Neuronal stem cell (in vitro differentiated cells): ENCODE measurements at regions not wholly inside any gene's neighbourhood (a gene's known extent, or its start where the extent isn't known, plus 50 kb on each side); places are given as distances from the start of the nearest gene placed in this dataset.

Source experiments
- DNase-seq: peaks from one replicate; pipeline ENCODE4 v3.0.0-alpha.2; 2013; ENCODE audit warnings: low spot score
- H2AFZ ChIP-seq: one replicate; pipeline ENCODE4 v1.6.1; 2013; ENCODE audit warnings: mild to moderate bottlenecking, low read length, inconsistent platforms
- H2AK5ac ChIP-seq: 2 replicates; pipeline ENCODE4 v1.6.1; 2013; ENCODE audit warnings: low read depth, mild to moderate bottlenecking, inconsistent platforms, low read length, moderate library complexity, mixed read lengths
- H2BK120ac ChIP-seq: 2 replicates; pipeline ENCODE4 v1.6.1; 2013; ENCODE audit warnings: low read depth, mild to moderate bottlenecking, inconsistent platforms, low read length, moderate library complexity, mixed read lengths
- H2BK12ac ChIP-seq: one replicate; pipeline ENCODE4 v1.6.1; 2013; ENCODE audit warnings: low read length, inconsistent platforms
- H2BK15ac ChIP-seq: 2 replicates; pipeline ENCODE4 v1.6.1; 2013; ENCODE audit warnings: mild to moderate bottlenecking, low read length, inconsistent platforms, mixed read lengths
- H2BK5ac ChIP-seq: one replicate; pipeline ENCODE4 v1.6.1; 2013; ENCODE audit warnings: inconsistent platforms, mild to moderate bottlenecking, low read length, moderate library complexity
- H3K14ac ChIP-seq: one replicate; pipeline ENCODE4 v1.6.1; 2013; ENCODE audit warnings: low read length, inconsistent platforms
- H3K18ac ChIP-seq: 2 replicates; pipeline ENCODE4 v1.6.1; 2013; ENCODE audit warnings: low read length, inconsistent platforms
- H3K23ac ChIP-seq: 2 replicates; pipeline ENCODE4 v1.6.1; 2013; ENCODE audit warnings: low read depth, mild to moderate bottlenecking, mixed read lengths, low read length, inconsistent platforms; ENCODE audit not compliant: poor library complexity
- H3K27ac ChIP-seq: replicated peaks from 3 replicates; pipeline ENCODE4 v1.5.1; 2013; ENCODE audit warnings: low read length, inconsistent platforms
- H3K27me3 ChIP-seq, 3 experiments: 2 replicates each; pipeline ENCODE4 v1.6.1; 2013; ENCODE audit warnings: low read length in 3 of 3, mild to moderate bottlenecking in 2 of 3, inconsistent platforms in 1 of 3, low read depth in 1 of 3, mixed read lengths in 1 of 3, moderate library complexity in 1 of 3; ENCODE audit not compliant: control insufficient read depth in 3 of 3, insufficient read depth in 3 of 3
- H3K36me3 ChIP-seq, 2 donors: replicated peaks in 1 of 2; 2 replicates each; pipeline ENCODE4 v1.6.1; 2013; ENCODE audit warnings: low read length in 2 of 2; ENCODE audit not compliant: control insufficient read depth in 2 of 2, insufficient read depth in 2 of 2
- H3K4ac ChIP-seq: 2 replicates; pipeline ENCODE4 v1.6.1; 2013; ENCODE audit warnings: inconsistent platforms, mild to moderate bottlenecking, low read length, moderate library complexity
- H3K4me1 ChIP-seq, 2 donors: 1 replicate in 1 of 2; 2 replicates in 1 of 2; pipeline ENCODE4 v1.6.1; 2013; ENCODE audit warnings: low read length in 2 of 2, low read depth in 1 of 2; ENCODE audit not compliant: control insufficient read depth in 2 of 2, insufficient read depth in 1 of 2
- H3K4me2 ChIP-seq: one replicate; pipeline ENCODE4 v1.6.1; 2013; ENCODE audit warnings: mild to moderate bottlenecking, low read length, inconsistent platforms; ENCODE audit not compliant: insufficient read depth, poor library complexity, severe bottlenecking
- H3K4me3 ChIP-seq, 2 donors: 2 replicates each; pipeline ENCODE4 v1.5.1; 2013; ENCODE audit warnings: low read length in 2 of 2, mild to moderate bottlenecking in 2 of 2, inconsistent platforms in 1 of 2, moderate library complexity in 1 of 2
- H3K79me1 ChIP-seq: one replicate; pipeline ENCODE4 v1.6.1; 2013; ENCODE audit warnings: low read depth, mild to moderate bottlenecking, inconsistent platforms, low read length, moderate library complexity
- H3K9ac ChIP-seq: one replicate; pipeline ENCODE4 v1.6.1; 2013; ENCODE audit warnings: mild to moderate bottlenecking, low read depth, low read length, inconsistent platforms; ENCODE audit not compliant: poor library complexity
- H3K9me3 ChIP-seq, 2 donors: replicated peaks in 1 of 2; 2 replicates each; pipeline versions ENCODE3 to v1.6.1; 2013; ENCODE audit warnings: low read length in 2 of 2, mild to moderate bottlenecking in 2 of 2, inconsistent platforms in 1 of 2, low read depth in 1 of 2, mixed read lengths in 1 of 2, moderate library complexity in 1 of 2; ENCODE audit not compliant: control insufficient read depth in 2 of 2, insufficient read depth in 1 of 2
- H4K8ac ChIP-seq: one replicate; pipeline ENCODE4 v1.6.1; 2013; ENCODE audit warnings: low read depth, mild to moderate bottlenecking, inconsistent platforms, low read length, moderate library complexity
- H4K91ac ChIP-seq: one replicate; pipeline ENCODE4 v1.6.1; 2013; ENCODE audit warnings: low read length, low read depth, mild to moderate bottlenecking, inconsistent platforms; ENCODE audit not compliant: poor library complexity
- WGBS, 2 donors: extraction: QIAGEN DNeasy Blood & Tissue Kit; methylation state at CpG; one replicate each; pipeline ENCODE4 v1.1.7; 2013; ENCODE audit warnings: missing lambda C conversion rate in 2 of 2, mixed read lengths in 1 of 2; ENCODE audit not compliant: insufficient read length in 2 of 2, insufficient replicate concordance in 1 of 2; ENCODE audit errors: extremely low coverage in 2 of 2; 5-methylcytosine and 5-hydroxymethylcytosine counted together

DNA sequence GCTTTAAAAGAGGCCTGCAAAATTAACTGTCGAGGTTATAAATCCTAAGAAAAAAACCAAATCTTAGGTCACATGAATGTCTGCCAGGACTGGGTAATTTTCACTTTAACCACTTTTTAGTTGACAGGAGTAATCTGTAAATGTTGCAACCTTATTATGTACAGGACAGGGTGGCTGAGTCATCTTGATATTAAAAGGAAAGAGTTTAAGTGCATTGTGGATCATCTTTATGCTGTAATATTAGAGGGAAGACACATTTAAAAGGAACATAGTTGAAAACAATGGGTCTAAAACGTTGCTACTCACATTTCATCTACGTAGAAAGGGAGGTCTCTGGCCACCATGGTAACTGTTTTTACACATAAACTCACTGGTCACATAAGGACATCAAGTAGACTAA, 115.5 kb downstream of the LSMEM1 start:
- no peak overlapping the region for H4K91ac ChIP-seq
- no peak overlapping the region for H2BK5ac ChIP-seq
- no peak overlapping the region for H2BK15ac ChIP-seq
- H2AFZ ChIP-seq, result no peak overlapping the region
- H3K79me1 ChIP-seq, result no peaks in the 10 kb centered on the region
- no peak overlapping the region for H2AK5ac ChIP-seq
- no peaks in the 10 kb centered on the region for H3K9me3 ChIP-seq
- peaks cover 0 to 4% of the 10 kb centered on the region in 2 donors for H3K4me1 ChIP-seq
- no peak overlapping the region for H3K4me3 ChIP-seq
- H3K23ac ChIP-seq, result no peak overlapping the region
- no peak overlapping the region for H4K8ac ChIP-seq
- WGBS, 2 donors, result no CpG with 5 or more reads among the region's 3 CpGs
- H2BK12ac ChIP-seq, result no peak overlapping the region
- H3K14ac ChIP-seq, result no peak overlapping the region
- H3K27me3 ChIP-seq, result no peaks in the 10 kb centered on the region
- H3K4ac ChIP-seq, result no peak overlapping the region
- H3K18ac ChIP-seq, result no peak overlapping the region
- no peak overlapping the region for H2BK120ac ChIP-seq
- DNase-seq, result no peak
- H3K27ac ChIP-seq, result no peak overlapping the region
- H3K36me3 ChIP-seq, result no peaks in the 10 kb centered on the region
- H3K9ac ChIP-seq, result no peak overlapping the region
- no peak overlapping the region for H3K4me2 ChIP-seq

DNA sequence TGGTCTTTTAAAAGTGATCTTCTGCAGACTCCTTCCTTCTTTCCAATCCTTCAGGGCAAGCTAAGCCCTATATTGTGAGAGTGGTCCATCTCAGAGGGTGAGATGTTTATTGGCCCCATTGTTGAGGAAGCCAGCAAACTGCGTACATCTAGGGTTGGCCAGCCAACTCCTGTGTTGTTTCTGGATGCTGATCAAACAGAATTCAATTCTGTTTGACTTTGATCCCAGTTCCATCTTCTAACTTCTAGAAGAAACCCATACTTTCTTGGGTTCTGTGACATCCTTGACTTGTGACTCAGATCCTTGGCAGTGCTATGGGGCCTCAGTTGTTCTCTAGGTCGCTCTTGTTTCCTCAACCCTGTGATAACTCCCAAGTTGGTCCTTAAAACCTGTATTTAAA, 116.2 kb downstream of the LSMEM1 start:
- H3K4ac ChIP-seq, result no peak overlapping the region
- no peak overlapping the region for H2BK5ac ChIP-seq
- H3K23ac ChIP-seq, result no peak overlapping the region
- H4K8ac ChIP-seq, result no peak overlapping the region
- no peak overlapping the region for H3K9ac ChIP-seq
- no peak overlapping the region for H2AFZ ChIP-seq
- no peak overlapping the region for H3K14ac ChIP-seq
- H3K9me3 ChIP-seq, result no peaks in the 10 kb centered on the region
- no peaks in the 10 kb centered on the region for H3K27me3 ChIP-seq
- no peak overlapping the region for H3K18ac ChIP-seq
- H2BK15ac ChIP-seq, result no peak overlapping the region
- no peak overlapping the region for H4K91ac ChIP-seq
- no peak overlapping the region for H3K4me3 ChIP-seq
- no peak overlapping the region for H3K4me2 ChIP-seq
- no peak overlapping the region for H3K27ac ChIP-seq
- H2AK5ac ChIP-seq, result no peak overlapping the region
- no CpG with 5 or more reads among the region's 2 CpGs for WGBS, 2 donors
- peaks cover 0 to 4% of the 10 kb centered on the region in 2 donors for H3K4me1 ChIP-seq
- H3K79me1 ChIP-seq, result no peaks in the 10 kb centered on the region
- H2BK120ac ChIP-seq, result no peak overlapping the region
- no peak for DNase-seq
- H3K36me3 ChIP-seq, result no peaks in the 10 kb centered on the region
- no peak overlapping the region for H2BK12ac ChIP-seq

DNA sequence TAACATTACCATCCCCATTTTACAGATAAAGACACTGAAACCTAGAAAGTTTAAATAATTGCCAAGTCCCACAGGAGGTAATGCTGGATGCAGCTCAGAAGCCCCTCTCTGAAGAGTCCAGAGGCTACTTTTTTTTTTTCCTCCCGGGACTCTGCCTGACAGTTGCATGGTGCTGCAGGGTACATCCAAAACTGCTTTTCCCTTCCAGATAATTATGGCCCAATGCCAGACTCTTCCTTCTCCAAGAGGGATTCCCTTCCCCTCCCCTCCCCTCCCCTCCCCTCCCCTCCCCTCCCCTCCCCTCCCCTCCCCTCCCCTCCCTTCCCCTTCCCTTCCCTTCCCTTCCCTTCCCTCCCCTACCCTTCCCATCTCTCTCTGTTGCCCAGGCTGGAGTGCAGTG, 122.9 kb downstream of the LSMEM1 start:
- Histone ChIP-seq H3K4me1 (no peaks in the 10 kb centered on the region), H3K27ac (no peak overlapping the region), H2BK15ac (no peak overlapping the region), H3K14ac (no peak overlapping the region), H3K36me3 (no peaks in the 10 kb centered on the region), H2BK12ac (no peak overlapping the region), H2AK5ac (no peak overlapping the region), H2BK5ac (no peak overlapping the region), H2BK120ac (no peak overlapping the region), H2AFZ (no peak overlapping the region), H3K4me2 (no peak overlapping the region), H3K79me1 (no peaks in the 10 kb centered on the region), H4K8ac (no peak overlapping the region), H3K9me3 (no peaks in the 10 kb centered on the region), H3K9ac (no peak overlapping the region), H3K4me3 (no peak overlapping the region), H3K27me3 (no peaks in the 10 kb centered on the region), H3K4ac (no peak overlapping the region), H4K91ac (no peak overlapping the region), H3K23ac (no peak overlapping the region), H3K18ac (no peak overlapping the region)
- no peak for DNase-seq
- no CpG with 5 or more reads among the region's 1 CpG for WGBS, 2 donors

DNA sequence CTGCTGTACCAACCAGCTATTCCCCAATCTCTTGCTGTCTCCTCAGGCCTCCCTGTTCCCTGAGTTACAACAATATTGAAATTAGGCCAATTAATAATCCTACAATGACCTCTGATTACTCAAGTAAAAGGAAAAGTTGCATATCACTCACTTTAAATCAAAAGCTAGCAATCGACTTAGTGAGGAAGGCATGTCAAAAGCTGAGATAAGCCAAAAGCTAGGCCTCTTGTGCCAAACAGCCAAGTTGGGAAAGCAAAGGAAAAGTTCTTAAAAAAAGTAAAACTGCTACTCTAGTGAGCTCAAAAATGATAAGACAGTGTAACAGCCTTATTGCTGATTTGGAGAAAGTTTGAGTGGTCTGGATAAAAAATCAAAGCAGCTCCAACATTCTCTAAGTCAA, 129.8 kb downstream of the LSMEM1 start:
- no peak overlapping the region for H2AFZ ChIP-seq
- no peaks in the 10 kb centered on the region for H3K27me3 ChIP-seq
- no peak overlapping the region for H3K4me2 ChIP-seq
- no peak overlapping the region for H2BK120ac ChIP-seq
- H3K27ac ChIP-seq, result no peak overlapping the region
- no peaks in the 10 kb centered on the region for H3K36me3 ChIP-seq
- H2BK5ac ChIP-seq, result no peak overlapping the region
- H3K9ac ChIP-seq, result no peak overlapping the region
- H3K23ac ChIP-seq, result no peak overlapping the region
- DNase-seq, result no peak
- H3K14ac ChIP-seq, result no peak overlapping the region
- no peak overlapping the region for H2BK15ac ChIP-seq
- no peak overlapping the region for H3K4ac ChIP-seq
- no peaks in the 10 kb centered on the region for H3K79me1 ChIP-seq
- H2AK5ac ChIP-seq, result no peak overlapping the region
- no peak overlapping the region for H4K8ac ChIP-seq
- H2BK12ac ChIP-seq, result no peak overlapping the region
- H3K18ac ChIP-seq, result no peak overlapping the region
- no peak overlapping the region for H4K91ac ChIP-seq
- H3K4me1 ChIP-seq, result no peaks in the 10 kb centered on the region
- H3K4me3 ChIP-seq, result no peak overlapping the region
- H3K9me3 ChIP-seq, result no peaks in the 10 kb centered on the region
- no CpG with 5 or more reads among the region's 1 CpG for WGBS, 2 donors
